HAP-1 (cell line): ENCODE measurements at regions not wholly inside any gene's neighbourhood (a gene's known extent, or its start where the extent isn't known, plus 50 kb on each side); places are given as distances from the start of the nearest gene placed in this dataset.
A peak's percentile ranks its signal among the peaks of the same experiment; 100 is the strongest.
"Not testable (repeated sequence)": the region's sequence is repeated elsewhere in the genome, so short reads cannot be mapped to it uniquely, and the experiment has no call there.

Experiments
- DNase-seq, 2 experiments: peaks; one replicate each; pipeline ENCODE4 v3.0.0-alpha.2; 2016 to 2020; ENCODE audit warnings: low spot score in 2 of 2
- H3K27me3 ChIP-seq: fragments of 250-450 bp; sonication (Bioruptor Pico); 2 replicates; pipeline ENCODE4 v1.5.1; 2020; ENCODE audit warnings: low read depth, mild to moderate bottlenecking, moderate library complexity
- H3K36me3 ChIP-seq: fragments of 250-450 bp; sonication (Bioruptor Pico); replicated peaks from 2 replicates; pipeline ENCODE4 v1.5.1; 2020; ENCODE audit warnings: mild to moderate bottlenecking
- H3K4me1 ChIP-seq: fragments of 250-450 bp; sonication (Bioruptor Pico); 2 replicates; pipeline ENCODE4 v1.5.1; 2020; ENCODE audit warnings: mild to moderate bottlenecking
- H3K4me3 ChIP-seq: fragments of 250-450 bp; sonication (Bioruptor Pico); 2 replicates; pipeline ENCODE4 v1.5.1; 2020; ENCODE audit warnings: mild to moderate bottlenecking, moderate library complexity
- H3K9me3 ChIP-seq: fragments of 250-450 bp; sonication (Bioruptor Pico); 2 replicates; pipeline ENCODE4 v1.5.1; 2020; ENCODE audit warnings: mild to moderate bottlenecking, moderate library complexity
- in situ Hi-C: fragments of 300-500 bp; cut with MboI; formaldehyde crosslinking; loops from 3 replicates; pipeline ENCODE4 v1.14.3; 2020; ENCODE audit warnings: low sequenced_read_pairs, inconsistent platforms, mixed read lengths

- Histone ChIP-seq H3K4me1 (peaks cover 2% of the 10 kb centered on the region; the same call in 1 of the 2 replicates), H3K4me3 (no peak overlapping the region), H3K27me3 (no peaks in the 10 kb centered on the region), H3K36me3 (no peaks in the 10 kb centered on the region), H3K9me3 (no peaks in the 10 kb centered on the region)
- DNase-seq, result peak; percentile 58 to 93
- in situ Hi-C loops, result no loop called here
Measured at GRCh38 chr3:109480014-109480413, 142.7 kb upstream of the DPPA4 start.

GRCh38 chr3:109478614-109479013 lies 141.3 kb upstream of the DPPA4 start:
- DNase-seq, result no peak
- H3K9me3 ChIP-seq, result no peaks in the 10 kb centered on the region
- in situ Hi-C loops, result no loop called here
- H3K36me3 ChIP-seq, result no peaks in the 10 kb centered on the region
- H3K4me3 ChIP-seq, result no peak overlapping the region
- H3K4me1 ChIP-seq, result peaks cover 2% of the 10 kb centered on the region; the same call in 1 of the 2 replicates
- no peaks in the 10 kb centered on the region for H3K27me3 ChIP-seq

- Histone ChIP-seq H3K36me3 (no peaks in the 10 kb centered on the region), H3K4me3 (no peak overlapping the region), H3K27me3 (no peaks in the 10 kb centered on the region), H3K4me1 (no peaks in the 10 kb centered on the region), H3K9me3 (no peaks in the 10 kb centered on the region)
- no peak for DNase-seq
- in situ Hi-C loops, result no loop called here
Measured at GRCh38 chr3:109460961-109461360, 123.6 kb upstream of the DPPA4 start.

GRCh38 chr3:109445210-109445609 lies 107.9 kb upstream of the DPPA4 start:
- Histone ChIP-seq H3K4me1 (no peaks in the 10 kb centered on the region), H3K36me3 (no peaks in the 10 kb centered on the region), H3K27me3 (no peaks in the 10 kb centered on the region), H3K4me3 (no peak overlapping the region), H3K9me3 (no peaks in the 10 kb centered on the region)
- in situ Hi-C loops, result no loop called here
- DNase-seq, result no peak

GRCh38 chr3:109442531-109442930 lies 105.2 kb upstream of the DPPA4 start:
- DNase-seq, result no peak
- in situ Hi-C loops, result no loop called here
- H3K9me3 ChIP-seq, result no peaks in the 10 kb centered on the region
- no peak overlapping the region for H3K4me3 ChIP-seq
- no peaks in the 10 kb centered on the region for H3K36me3 ChIP-seq
- H3K27me3 ChIP-seq, result no peaks in the 10 kb centered on the region
- H3K4me1 ChIP-seq, result no peaks in the 10 kb centered on the region

- Histone ChIP-seq H3K27me3 (no peaks in the 10 kb centered on the region), H3K36me3 (no peaks in the 10 kb centered on the region), H3K9me3 (no peaks in the 10 kb centered on the region), H3K4me3 (no peak overlapping the region), H3K4me1 (no peaks in the 10 kb centered on the region)
- in situ Hi-C loops, result no loop called here
- DNase-seq, result peak in 1 of 2 experiments; percentile 9
Measured at GRCh38 chr3:109440353-109440752, 103.0 kb upstream of the DPPA4 start.

GRCh38 chr3:109432833-109433232 lies 95.5 kb upstream of the DPPA4 start:
- Histone ChIP-seq H3K9me3 (no peaks in the 10 kb centered on the region; the same call in 1 of the 2 replicates), H3K4me3 (no peak overlapping the region), H3K27me3 (no peaks in the 10 kb centered on the region), H3K36me3 (no peaks in the 10 kb centered on the region), H3K4me1 (peaks cover 14% of the 10 kb centered on the region)
- in situ Hi-C loops, result no loop called here
- peak in 1 of 2 experiments; percentile 11 for DNase-seq

GRCh38 chr3:109430911-109431563 lies 93.7 kb upstream of the DPPA4 start:
- Histone ChIP-seq H3K27me3 (no peaks in the 10 kb centered on the region), H3K4me3 (no peak overlapping the region), H3K36me3 (no peaks in the 10 kb centered on the region), H3K4me1 (peaks cover 14% of the 10 kb centered on the region), H3K9me3 (no peaks in the 10 kb centered on the region; the same call in 1 of the 2 replicates)
- peak in 1 of 2 experiments; percentile 29 for DNase-seq
- in situ Hi-C loops, result no loop called here

- no peaks in the 10 kb centered on the region for H3K9me3 ChIP-seq
- no peak for DNase-seq
- in situ Hi-C loops, result no loop called here
Measured at GRCh38 chr3:109413049-109413448, 75.7 kb upstream of the DPPA4 start.

GRCh38 chr3:109411547-109411946 lies 74.2 kb upstream of the DPPA4 start:
- peaks cover 6% of the 10 kb centered on the region; the same call in 1 of the 2 replicates for H3K4me1 ChIP-seq
- no peak overlapping the region for H3K4me3 ChIP-seq
- no peaks in the 10 kb centered on the region for H3K27me3 ChIP-seq
- no peaks in the 10 kb centered on the region for H3K36me3 ChIP-seq
- no peak for DNase-seq
- in situ Hi-C loops, result no loop called here
- H3K9me3 ChIP-seq, result no peaks in the 10 kb centered on the region; the same call in 1 of the 2 replicates

More at GRCh38 chr3:109413049-109413448, 75.7 kb upstream of the DPPA4 start:
- H3K4me1 ChIP-seq, result peaks cover 6% of the 10 kb centered on the region; the same call in 1 of the 2 replicates
- H3K27me3 ChIP-seq, result no peaks in the 10 kb centered on the region
- H3K4me3 ChIP-seq, result no peak overlapping the region
- H3K36me3 ChIP-seq, result no peaks in the 10 kb centered on the region

- no peaks in the 10 kb centered on the region for H3K36me3 ChIP-seq
- in situ Hi-C loops, result no loop called here
- H3K27me3 ChIP-seq, result no peaks in the 10 kb centered on the region
- H3K4me3 ChIP-seq, result no peak overlapping the region
- no peaks in the 10 kb centered on the region for H3K9me3 ChIP-seq
- no peak for DNase-seq
- H3K4me1 ChIP-seq, result peaks cover 5% of the 10 kb centered on the region
Measured at GRCh38 chr3:109396806-109397205, 59.5 kb upstream of the DPPA4 start.

GRCh38 chr3:109393728-109394127 lies 56.4 kb upstream of the DPPA4 start:
- H3K36me3 ChIP-seq, H3K4me1 ChIP-seq, in situ Hi-C loops: not testable (repeated sequence)

GRCh38 chr3:109392293-109392692 lies 54.9 kb upstream of the DPPA4 start:
- no peaks in the 10 kb centered on the region for H3K27me3 ChIP-seq
- H3K36me3 ChIP-seq, result no peaks in the 10 kb centered on the region
- in situ Hi-C loops, result no loop called here
- H3K4me3 ChIP-seq, result no peak overlapping the region
- DNase-seq, result no peak
- peaks cover 9% of the 10 kb centered on the region for H3K4me1 ChIP-seq
- no peaks in the 10 kb centered on the region for H3K9me3 ChIP-seq

More at GRCh38 chr3:109393728-109394127, 56.4 kb upstream of the DPPA4 start:
- H3K9me3 ChIP-seq, H3K27me3 ChIP-seq, DNase-seq, H3K4me3 ChIP-seq: not testable (repeated sequence)

- Histone ChIP-seq H3K27me3 (no peaks in the 10 kb centered on the region), H3K4me1 (peaks cover 9% of the 10 kb centered on the region), H3K4me3 (no peak overlapping the region), H3K36me3 (no peaks in the 10 kb centered on the region), H3K9me3 (no peaks in the 10 kb centered on the region)
- in situ Hi-C loops, result no loop called here
- no peak for DNase-seq
Measured at GRCh38 chr3:109387621-109388020, 50.3 kb upstream of the DPPA4 start.

- in situ Hi-C loops, result no loop called here
- DNase-seq, result no peak
- no peaks in the 10 kb centered on the region for H3K36me3 ChIP-seq
- peaks cover 6% of the 10 kb centered on the region for H3K4me1 ChIP-seq
- H3K27me3 ChIP-seq, result no peaks in the 10 kb centered on the region
- H3K4me3 ChIP-seq, result no peak overlapping the region
- no peaks in the 10 kb centered on the region for H3K9me3 ChIP-seq
Measured at GRCh38 chr3:109387201-109387600, 49.9 kb upstream of the DPPA4 start.
